Mesendoderm (in vitro differentiated cells): ENCODE measurements at regions not wholly inside any gene's neighbourhood (a gene's known extent, or its start where the extent isn't known, plus 50 kb on each side); places are given as distances from the start of the nearest gene placed in this dataset.

ENCODE experiments used
- DNase-seq: peaks from one replicate; pipeline ENCODE4 v3.0.0; 2013
- H2AK5ac ChIP-seq: 2 replicates; pipeline ENCODE4 v1.6.1; 2013; ENCODE audit warnings: low read length, inconsistent platforms
- H2BK120ac ChIP-seq: 2 replicates; pipeline ENCODE4 v1.6.1; 2013; ENCODE audit warnings: low read depth, mild to moderate bottlenecking, low read length, moderate library complexity, mixed read lengths
- H2BK15ac ChIP-seq: replicated peaks from 2 replicates; pipeline ENCODE4 v1.6.1; 2013; ENCODE audit warnings: low read depth, mild to moderate bottlenecking, moderate library complexity
- H2BK5ac ChIP-seq: 2 replicates; pipeline ENCODE4 v1.6.1; 2013; ENCODE audit warnings: low read length, inconsistent platforms
- H3K18ac ChIP-seq: 2 replicates; pipeline ENCODE4 v1.6.1; 2013; ENCODE audit warnings: mild to moderate bottlenecking, low read length, mixed read lengths
- H3K23ac ChIP-seq: one replicate; pipeline ENCODE4 v1.6.1; 2013; ENCODE audit warnings: low read length
- H3K27ac ChIP-seq: 2 replicates; pipeline ENCODE4 v1.5.1; 2013; ENCODE audit warnings: low read depth, mild to moderate bottlenecking, inconsistent platforms, low read length, moderate library complexity
- H3K27me3 ChIP-seq: 2 replicates; pipeline ENCODE4 v1.6.1; 2013; ENCODE audit warnings: low read length, control low read depth, mild to moderate bottlenecking, inconsistent platforms; ENCODE audit not compliant: insufficient read depth, poor library complexity
- H3K36me3 ChIP-seq: 2 replicates; pipeline ENCODE4 v1.6.1; 2013; ENCODE audit warnings: low read length, inconsistent platforms; ENCODE audit not compliant: control insufficient read depth, insufficient read depth
- H3K4ac ChIP-seq: one replicate; pipeline ENCODE4 v1.6.1; 2013; ENCODE audit warnings: low read depth, mild to moderate bottlenecking, low read length, moderate library complexity
- H3K4me1 ChIP-seq: 2 replicates; pipeline ENCODE4 v1.6.1; 2013; ENCODE audit warnings: low read depth, low read length, inconsistent platforms; ENCODE audit not compliant: control insufficient read depth
- H3K4me2 ChIP-seq: 2 replicates; pipeline ENCODE4 v1.6.1; 2013; ENCODE audit warnings: low read length
- H3K4me3 ChIP-seq: 2 replicates; pipeline ENCODE4 v1.5.1; 2013; ENCODE audit warnings: mild to moderate bottlenecking, low read length
- H3K56ac ChIP-seq: one replicate; pipeline ENCODE4 v1.6.1; 2013; ENCODE audit warnings: low read length
- H3K79me1 ChIP-seq: 2 replicates; pipeline ENCODE4 v1.6.1; 2013; ENCODE audit warnings: low read length, inconsistent platforms
- H3K79me2 ChIP-seq: 2 replicates; pipeline ENCODE4 v1.6.1; 2013; ENCODE audit warnings: mild to moderate bottlenecking, low read length; ENCODE audit not compliant: control insufficient read depth, insufficient read depth
- H3K9ac ChIP-seq: 2 replicates; pipeline ENCODE4 v1.6.1; 2013; ENCODE audit warnings: low read length, inconsistent platforms
- H4K5ac ChIP-seq: one replicate; pipeline ENCODE4 v1.6.1; 2013; ENCODE audit warnings: low read length
- H4K8ac ChIP-seq: one replicate; pipeline ENCODE4 v1.6.1; 2013; ENCODE audit warnings: low read depth, mild to moderate bottlenecking, control low read depth, low read length, moderate library complexity
- WGBS: extraction: QIAGEN DNeasy Blood & Tissue Kit; methylation state at CpG from one replicate; pipeline ENCODE4 v1.1.7; 2013; ENCODE audit warnings: low lambda C conversion rate, missing lambda C conversion rate; ENCODE audit not compliant: insufficient coverage; ENCODE audit errors: extremely low coverage; 5-methylcytosine and 5-hydroxymethylcytosine counted together

- Histone ChIP-seq H3K18ac (no peak overlapping the region), H3K9ac (no peak overlapping the region), H2AK5ac (no peak overlapping the region), H4K8ac (no peak overlapping the region), H3K4me3 (no peak overlapping the region), H3K27ac (no peak overlapping the region), H3K79me2 (peaks cover 12% of the 10 kb centered on the region), H2BK5ac (no peak overlapping the region), H3K79me1 (peaks cover 12% of the 10 kb centered on the region), H3K23ac (no peak overlapping the region), H3K4me2 (no peak overlapping the region), H3K4me1 (no peaks in the 10 kb centered on the region), H3K27me3 (no peaks in the 10 kb centered on the region), H4K5ac (no peak overlapping the region), H2BK120ac (no peak overlapping the region), H3K4ac (no peak overlapping the region), H3K36me3 (no peaks in the 10 kb centered on the region), H2BK15ac (no peak overlapping the region), H3K56ac (no peak overlapping the region)
- 100% methylated on average over 2 of the region's 3 CpGs for WGBS
- no peak for DNase-seq
Measured at GRCh38 chr11:92276773-92277172, 52.2 kb downstream of the FAT3 start.

- H3K4ac ChIP-seq: no peak overlapping the region
- no peak overlapping the region for H3K23ac ChIP-seq
- no peak overlapping the region for H2BK15ac ChIP-seq
- no peak for DNase-seq
- H3K27me3 ChIP-seq: no peaks in the 10 kb centered on the region
- H3K79me1 ChIP-seq: peaks cover 8% of the 10 kb centered on the region
- no CpG with 5 or more reads among the region's 1 CpG for WGBS
- H4K8ac ChIP-seq: no peak overlapping the region
- no peak overlapping the region for H3K9ac ChIP-seq
- no peak overlapping the region for H2BK120ac ChIP-seq
- no peak overlapping the region for H3K27ac ChIP-seq
- no peak overlapping the region for H4K5ac ChIP-seq
- H3K18ac ChIP-seq: no peak overlapping the region
- H3K4me1 ChIP-seq: no peaks in the 10 kb centered on the region
- no peak overlapping the region for H2BK5ac ChIP-seq
- no peak overlapping the region for H3K4me2 ChIP-seq
- H3K4me3 ChIP-seq: no peak overlapping the region
- no peaks in the 10 kb centered on the region for H3K36me3 ChIP-seq
- H3K56ac ChIP-seq: no peak overlapping the region
- peaks cover 9% of the 10 kb centered on the region for H3K79me2 ChIP-seq
- no peak overlapping the region for H2AK5ac ChIP-seq
Measured at GRCh38 chr11:92277871-92278270, 53.3 kb downstream of the FAT3 start.

GRCh38 chr11:92278791-92279433 lies 54.3 kb downstream of the FAT3 start:
- Histone ChIP-seq H4K8ac (no peak overlapping the region), H3K4ac (no peak overlapping the region), H3K9ac (no peak overlapping the region), H3K23ac (no peak overlapping the region), H3K27me3 (no peaks in the 10 kb centered on the region), H3K36me3 (no peaks in the 10 kb centered on the region), H3K79me1 (peaks cover 8% of the 10 kb centered on the region), H2BK5ac (no peak overlapping the region), H3K4me3 (no peak overlapping the region), H4K5ac (no peak overlapping the region), H2BK15ac (no peak overlapping the region), H3K4me2 (no peak overlapping the region), H2BK120ac (no peak overlapping the region), H3K4me1 (no peaks in the 10 kb centered on the region), H3K27ac (no peak overlapping the region), H3K56ac (no peak overlapping the region), H3K79me2 (peaks cover 7% of the 10 kb centered on the region), H2AK5ac (no peak overlapping the region), H3K18ac (no peak overlapping the region)
- WGBS: no CpG with 5 or more reads among the region's 1 CpG
- no peak for DNase-seq

GRCh38 chr11:92284107-92284506 lies 59.5 kb downstream of the FAT3 start:
- Histone ChIP-seq H3K18ac (no peak overlapping the region), H3K4me2 (no peak overlapping the region), H2BK120ac (no peak overlapping the region), H3K27me3 (no peaks in the 10 kb centered on the region), H3K79me1 (peaks cover 7% of the 10 kb centered on the region), H2AK5ac (no peak overlapping the region), H3K4ac (no peak overlapping the region), H4K8ac (no peak overlapping the region), H3K4me1 (no peaks in the 10 kb centered on the region), H2BK5ac (no peak overlapping the region), H3K79me2 (peaks cover 6% of the 10 kb centered on the region), H3K56ac (no peak overlapping the region), H3K9ac (no peak overlapping the region), H3K27ac (no peak overlapping the region), H2BK15ac (no peak overlapping the region), H3K23ac (no peak overlapping the region), H3K4me3 (no peak overlapping the region), H4K5ac (no peak overlapping the region), H3K36me3 (no peaks in the 10 kb centered on the region)
- no CpG with 5 or more reads among the region's 3 CpGs for WGBS
- DNase-seq: no peak

- no peak overlapping the region for H4K5ac ChIP-seq
- no peak overlapping the region for H2BK5ac ChIP-seq
- no peaks in the 10 kb centered on the region for H3K4me1 ChIP-seq
- no CpG with 5 or more reads among the region's 5 CpGs for WGBS
- no peak overlapping the region for H3K18ac ChIP-seq
- H3K27ac ChIP-seq: no peak overlapping the region
- H3K4me2 ChIP-seq: no peak overlapping the region
- DNase-seq: no peak
- no peak overlapping the region for H3K56ac ChIP-seq
- H3K4ac ChIP-seq: no peak overlapping the region
- no peaks in the 10 kb centered on the region for H3K36me3 ChIP-seq
- peaks cover 7% of the 10 kb centered on the region for H3K79me1 ChIP-seq
- no peak overlapping the region for H3K4me3 ChIP-seq
- H3K27me3 ChIP-seq: no peaks in the 10 kb centered on the region
- no peak overlapping the region for H3K9ac ChIP-seq
- H2AK5ac ChIP-seq: no peak overlapping the region
- H3K79me2 ChIP-seq: peaks cover 6% of the 10 kb centered on the region
- no peak overlapping the region for H4K8ac ChIP-seq
- H3K23ac ChIP-seq: no peak overlapping the region
- no peak overlapping the region for H2BK15ac ChIP-seq
- H2BK120ac ChIP-seq: no peak overlapping the region
Measured at GRCh38 chr11:92284558-92284957, 59.9 kb downstream of the FAT3 start.

- no peak overlapping the region for H2BK120ac ChIP-seq
- no CpG with 5 or more reads among the region's 5 CpGs for WGBS
- no peak overlapping the region for H4K8ac ChIP-seq
- H3K23ac ChIP-seq: no peak overlapping the region
- H3K27ac ChIP-seq: no peak overlapping the region
- no peak overlapping the region for H4K5ac ChIP-seq
- no peaks in the 10 kb centered on the region for H3K4me1 ChIP-seq
- DNase-seq: no peak
- no peak overlapping the region for H3K18ac ChIP-seq
- H3K36me3 ChIP-seq: no peaks in the 10 kb centered on the region
- no peak overlapping the region for H3K56ac ChIP-seq
- H2AK5ac ChIP-seq: no peak overlapping the region
- peaks cover 7% of the 10 kb centered on the region for H3K79me1 ChIP-seq
- H3K4me3 ChIP-seq: no peak overlapping the region
- H3K79me2 ChIP-seq: peaks cover 6% of the 10 kb centered on the region
- H2BK5ac ChIP-seq: no peak overlapping the region
- no peaks in the 10 kb centered on the region for H3K27me3 ChIP-seq
- no peak overlapping the region for H3K4me2 ChIP-seq
- H2BK15ac ChIP-seq: no peak overlapping the region
- H3K9ac ChIP-seq: no peak overlapping the region
- no peak overlapping the region for H3K4ac ChIP-seq
Measured at GRCh38 chr11:92285776-92286175, 61.2 kb downstream of the FAT3 start.
